Stimulated activated CD8-positive, alpha-beta memory T cell treated with anti-CD3 and anti-CD28 coated beads, Interleukin-15, amount 100 ng/mL, for 48 hours (primary cell): ENCODE measurements at regions not wholly inside any gene's neighbourhood (a gene's known extent, or its start where the extent isn't known, plus 50 kb on each side); places are given as distances from the start of the nearest gene placed in this dataset.
"Not testable (repeated sequence)": the region's sequence is repeated elsewhere in the genome, so short reads cannot be mapped to it uniquely, and the experiment has no call there.

Experiments used
- DNase-seq, 2 donors: peaks; one replicate each; pipeline ENCODE4 v3.0.0-alpha.2; 2020; ENCODE audit warnings: low read depth in 2 of 2

DNA sequence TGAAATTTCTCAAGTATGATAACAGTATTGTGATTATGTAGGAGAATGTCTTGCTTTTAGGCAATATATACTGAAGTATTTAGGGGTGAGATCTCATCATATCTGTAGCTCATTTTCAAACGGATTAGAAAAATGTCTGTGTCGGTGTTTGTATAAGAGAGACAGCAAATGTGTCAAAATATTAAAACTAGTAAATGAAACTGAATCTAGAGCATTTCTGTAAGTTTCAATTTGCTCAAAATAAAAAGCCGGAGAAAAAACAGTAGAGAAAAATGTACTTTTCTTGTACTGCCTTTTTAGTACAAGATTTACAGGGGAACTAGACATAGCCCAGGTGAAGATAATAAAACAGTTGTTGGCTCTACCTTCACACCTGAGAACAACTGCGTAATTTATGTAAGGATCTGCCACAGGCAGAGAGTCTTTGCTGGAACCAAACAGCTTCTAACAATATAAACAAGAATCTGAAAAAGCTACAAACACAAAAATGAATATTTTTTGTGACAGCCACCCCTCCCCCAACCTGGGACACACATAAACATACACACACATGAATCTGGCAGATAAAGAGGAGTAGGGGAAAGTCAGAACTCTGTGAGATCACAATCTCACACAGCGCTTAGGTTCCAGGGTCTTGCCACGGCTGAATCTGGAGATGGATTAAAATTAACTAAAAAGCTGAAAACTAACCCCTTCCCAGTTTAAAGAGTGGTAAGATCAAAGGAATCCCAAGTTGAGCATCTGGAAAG is 153.3 kb downstream of the AVL9 start:
- DNase-seq, result no peak

DNA sequence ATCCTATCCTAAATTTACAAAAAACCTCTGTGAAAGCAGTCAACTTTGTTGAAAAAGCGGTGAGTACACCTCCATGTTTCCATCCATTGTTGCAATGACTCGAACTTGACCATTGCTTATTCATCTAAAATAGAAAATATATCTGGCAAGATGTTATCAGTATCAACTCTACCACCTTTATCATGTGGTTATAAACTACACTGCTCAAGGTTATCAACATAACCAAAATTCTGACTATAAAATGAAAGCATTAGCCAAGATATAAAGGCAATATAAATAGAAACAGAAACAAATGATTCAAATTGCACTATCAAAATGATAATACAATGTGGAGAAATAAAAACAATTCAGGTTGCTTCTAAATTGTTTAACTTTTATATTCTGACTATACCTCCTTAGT is 150.0 kb downstream of the AVL9 start:
- not testable (repeated sequence) for DNase-seq

DNA sequence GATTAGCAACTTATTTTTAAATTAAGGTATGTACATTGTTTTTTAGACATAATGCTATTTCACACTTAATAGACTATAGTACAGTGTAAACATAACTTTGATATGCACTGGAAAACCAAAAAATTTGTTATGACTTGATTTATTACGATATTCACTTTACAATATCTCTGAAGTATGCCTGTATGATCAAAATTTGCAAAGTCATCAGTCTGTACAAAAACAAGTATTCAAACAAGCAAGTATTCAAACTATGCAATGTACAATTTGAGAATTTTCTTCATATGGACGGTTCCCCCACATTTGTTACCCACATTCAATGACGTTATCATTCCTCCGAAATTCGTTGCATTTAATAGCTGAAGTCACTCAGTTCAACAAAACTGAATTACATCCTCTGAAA is 147.9 kb downstream of the AVL9 start:
- no peak for DNase-seq

DNA sequence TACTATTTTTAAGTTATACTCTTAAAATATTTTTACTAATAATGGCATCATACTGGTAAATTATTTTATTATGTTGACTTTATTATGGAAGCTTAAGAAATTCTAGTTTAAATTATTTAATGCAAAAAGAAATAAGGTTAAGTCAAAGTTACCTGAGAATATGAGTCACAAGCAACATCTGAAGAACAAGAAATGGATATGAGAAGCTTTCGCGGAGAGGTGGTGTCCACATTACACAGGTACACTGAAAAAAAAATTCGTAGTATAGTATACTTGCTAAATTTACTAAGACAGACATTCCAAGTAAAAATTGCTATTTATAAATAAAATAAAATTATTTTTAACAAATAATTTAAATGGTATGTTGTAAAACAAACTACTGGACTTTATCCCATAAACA is 143.8 kb downstream of the AVL9 start:
- DNase-seq, result no peak

DNA sequence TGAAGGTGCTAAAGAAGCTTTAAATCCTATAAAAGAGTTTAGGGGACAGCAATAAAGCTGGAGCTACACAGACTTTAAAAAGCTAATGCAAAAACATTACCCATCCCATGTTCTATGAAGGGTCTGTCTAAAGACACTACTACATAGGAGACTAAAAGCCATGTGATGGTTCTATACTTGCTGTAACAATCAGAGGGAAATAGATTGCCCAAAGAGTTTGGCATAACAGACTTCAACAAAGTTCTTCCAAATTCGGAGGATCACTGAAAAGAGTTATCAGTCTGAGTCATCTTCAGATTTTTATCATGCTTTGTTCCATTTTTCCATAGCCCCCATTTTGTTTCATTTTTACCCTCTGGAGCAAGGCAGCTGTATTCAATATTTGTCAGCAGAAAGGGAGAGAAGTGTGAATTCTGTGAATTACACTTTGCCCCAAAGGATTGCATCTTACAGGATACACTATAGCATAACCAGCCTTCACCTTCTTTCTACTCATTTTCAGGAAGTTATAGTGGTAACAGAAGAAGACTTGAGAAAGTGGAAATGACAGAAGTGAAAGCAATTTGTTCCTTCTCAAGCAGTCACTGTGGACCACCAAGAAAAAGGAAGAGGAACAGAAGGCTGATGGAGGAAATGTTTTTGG is 143.3 kb downstream of the AVL9 start:
- DNase-seq, result not testable (repeated sequence)
